ENCODE measurements at regions not wholly inside any gene's neighbourhood (a gene's known extent, or its start where the extent isn't known, plus 50 kb on each side); places are given as distances from the start of the nearest gene placed in this dataset.

GRCh38 chr6:40039042-40039441, 104.8 kb upstream of the MOCS1 start:
- DNase-seq (ENCODE audit: low read depth) = no peak
- H3K4me3 ChIP-seq (ENCODE audit: low read depth, low read length) = no peak overlapping the region
- TF ChIP-seq, protein P1, sequence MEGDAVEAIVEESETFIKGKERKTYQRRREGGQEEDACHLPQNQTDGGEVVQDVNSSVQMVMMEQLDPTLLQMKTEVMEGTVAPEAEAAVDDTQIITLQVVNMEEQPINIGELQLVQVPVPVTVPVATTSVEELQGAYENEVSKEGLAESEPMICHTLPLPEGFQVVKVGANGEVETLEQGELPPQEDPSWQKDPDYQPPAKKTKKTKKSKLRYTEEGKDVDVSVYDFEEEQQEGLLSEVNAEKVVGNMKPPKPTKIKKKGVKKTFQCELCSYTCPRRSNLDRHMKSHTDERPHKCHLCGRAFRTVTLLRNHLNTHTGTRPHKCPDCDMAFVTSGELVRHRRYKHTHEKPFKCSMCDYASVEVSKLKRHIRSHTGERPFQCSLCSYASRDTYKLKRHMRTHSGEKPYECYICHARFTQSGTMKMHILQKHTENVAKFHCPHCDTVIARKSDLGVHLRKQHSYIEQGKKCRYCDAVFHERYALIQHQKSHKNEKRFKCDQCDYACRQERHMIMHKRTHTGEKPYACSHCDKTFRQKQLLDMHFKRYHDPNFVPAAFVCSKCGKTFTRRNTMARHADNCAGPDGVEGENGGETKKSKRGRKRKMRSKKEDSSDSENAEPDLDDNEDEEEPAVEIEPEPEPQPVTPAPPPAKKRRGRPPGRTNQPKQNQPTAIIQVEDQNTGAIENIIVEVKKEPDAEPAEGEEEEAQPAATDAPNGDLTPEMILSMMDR (IDR thresholded peaks at IDR 0.05; ENCODE audit: insufficient read depth, low read length) = no peak

DNA sequence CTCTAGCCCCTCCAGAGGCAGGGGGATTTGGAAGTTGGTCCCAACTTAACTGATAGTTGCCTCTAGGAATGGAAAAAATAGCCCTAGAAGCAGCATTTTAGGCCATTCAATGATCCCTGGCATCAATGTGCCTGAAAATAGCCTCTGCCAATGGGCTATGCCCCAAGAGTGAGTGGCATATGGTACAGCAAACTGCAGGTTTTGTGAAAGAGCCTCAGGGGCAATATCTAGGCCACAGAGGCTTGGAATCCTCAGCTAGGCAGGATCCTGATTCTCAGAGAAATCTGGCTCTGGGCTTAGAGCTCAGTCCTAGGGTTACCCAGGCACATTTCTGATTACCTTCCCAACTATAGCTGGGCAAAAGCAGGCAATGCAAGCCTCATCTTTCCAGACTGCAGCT, 104.4 kb upstream of the MOCS1 start:
- H3K4me3 ChIP-seq (ENCODE audit: low read depth, low read length) = no peak overlapping the region
- DNase-seq (ENCODE audit: low read depth) = no peak
- TF ChIP-seq, protein P1 (IDR thresholded peaks at IDR 0.05; ENCODE audit: insufficient read depth, low read length) = no peak

GRCh38 chr6:40037271-40037670, 103.0 kb upstream of the MOCS1 start:
- TF ChIP-seq, protein P1 (IDR thresholded peaks at IDR 0.05; ENCODE audit: insufficient read depth, low read length) = no peak
- H3K4me3 ChIP-seq (ENCODE audit: low read depth, low read length) = no peak overlapping the region
- no peak for DNase-seq (ENCODE audit: low read depth)

DNA sequence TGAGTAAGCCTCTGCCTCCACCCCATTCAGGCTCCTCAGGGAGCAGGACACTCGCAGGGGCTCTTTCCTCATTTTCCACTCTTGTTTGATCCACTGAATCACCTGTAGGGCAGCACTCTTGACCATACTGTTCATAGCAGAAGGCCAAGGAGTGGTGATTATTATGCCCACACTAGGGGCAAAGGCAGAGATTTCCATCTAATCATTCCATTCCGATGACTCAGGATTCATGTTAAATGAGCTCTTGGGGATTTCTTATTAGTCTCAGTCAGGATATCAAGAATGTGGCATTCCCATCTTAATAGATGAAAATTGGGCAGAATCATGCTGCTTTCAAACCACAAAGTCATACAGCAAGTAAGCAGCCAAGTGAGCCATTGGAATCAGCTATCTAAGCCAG, 101.9 kb upstream of the MOCS1 start:
- DNase-seq (ENCODE audit: low read depth) = no peak
- TF ChIP-seq, protein P1 (IDR thresholded peaks at IDR 0.05; ENCODE audit: insufficient read depth, low read length) = no peak
- H3K4me3 ChIP-seq (ENCODE audit: low read depth, low read length) = no peak overlapping the region

DNA sequence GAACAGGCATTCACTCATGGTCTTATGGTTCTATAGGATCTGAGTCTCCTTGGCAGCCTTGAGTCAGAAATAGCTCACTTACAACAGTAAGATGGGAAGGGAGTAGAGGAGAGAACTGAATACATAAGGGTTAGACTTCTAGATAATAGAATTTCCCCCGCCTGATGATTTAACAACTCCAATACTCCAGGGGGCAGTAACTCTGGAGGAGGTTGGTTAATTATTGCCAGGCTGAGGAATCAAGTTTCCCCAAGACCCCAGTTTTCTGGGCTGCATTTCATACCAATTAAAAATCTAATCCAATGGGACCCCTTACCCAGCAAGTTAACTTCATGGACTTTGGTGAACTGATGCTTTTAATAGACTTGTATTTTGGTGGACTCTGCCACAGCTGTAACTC, 94.2 kb upstream of the MOCS1 start:
- TF ChIP-seq, protein P1 (IDR thresholded peaks at IDR 0.05; ENCODE audit: insufficient read depth, low read length) = no peak
- no peak for DNase-seq (ENCODE audit: low read depth)
- H3K4me3 ChIP-seq (ENCODE audit: low read depth, low read length) = no peak overlapping the region

GRCh38 chr6:40022867-40023266, 88.6 kb upstream of the MOCS1 start:
- TF ChIP-seq, protein P1 (IDR thresholded peaks at IDR 0.05; ENCODE audit: insufficient read depth, low read length) = no peak
- H3K4me3 ChIP-seq (ENCODE audit: low read depth, low read length) = no peak overlapping the region
- DNase-seq (ENCODE audit: low read depth) = no peak

DNA sequence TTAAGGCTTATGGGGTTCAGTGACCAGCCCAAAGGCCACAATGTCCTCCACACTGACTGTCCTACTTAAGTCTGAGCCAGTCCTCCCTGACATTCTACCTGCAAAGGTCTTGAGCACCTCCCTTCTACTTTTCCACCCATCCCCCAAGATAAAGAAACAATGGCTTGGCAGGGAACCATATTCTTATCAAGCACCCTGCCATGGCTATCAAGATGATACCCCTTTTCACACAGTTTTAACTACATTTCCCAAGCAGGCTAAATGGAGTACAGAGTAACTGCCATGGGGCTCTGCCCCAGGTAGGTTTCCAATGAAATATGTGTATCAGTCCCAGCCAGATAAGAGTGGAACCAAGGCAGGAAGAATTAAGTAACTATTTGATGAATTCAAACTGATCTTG, 85.9 kb upstream of the MOCS1 start:
- DNase-seq (ENCODE audit: low read depth) = no peak
- TF ChIP-seq, protein P1 (IDR thresholded peaks at IDR 0.05; ENCODE audit: insufficient read depth, low read length) = no peak

More for the DNA sequence above, 85.9 kb upstream of the MOCS1 start:
- H3K4me3 ChIP-seq (ENCODE audit: low read depth, low read length) = no peak overlapping the region

All from fibroblast of the aortic adventitia (primary cell).